ENCODE measurements at regions not wholly inside any gene's neighbourhood (a gene's known extent, or its start where the extent isn't known, plus 50 kb on each side); places are given as distances from the start of the nearest gene placed in this dataset.

GRCh38 chr2:210873631-210874030 is 317.2 kb downstream of the CPS1 start:
- 43% methylated on average over 1 of the region's 1 CpG for WGBS
- Histone ChIP-seq H3K9me3 (ENCODE audit: control insufficient read depth in 4 of 4, low read length in 3 of 4) (no peaks in the 10 kb centered on the region), H3K4me3 (ENCODE audit: low read depth in 1 of 3, low read length in 3 of 3) (no peak overlapping the region), H3K4me1 (ENCODE audit: control insufficient read depth in 4 of 4, insufficient read depth in 4 of 4, low read length in 3 of 4) (no peaks in the 10 kb centered on the region), H3K27ac (ENCODE audit: low read depth in 1 of 2, low read length in 2 of 2) (no peak overlapping the region), H3K27me3 (ENCODE audit: control insufficient read depth in 4 of 4, insufficient read depth in 4 of 4, low read length in 3 of 4) (no peaks in the 10 kb centered on the region), H3K9ac (ENCODE audit: low read depth in 1 of 2, low read length in 2 of 2) (no peak overlapping the region), H3K36me3 (ENCODE audit: control insufficient read depth in 4 of 4, insufficient read depth in 3 of 4, low read depth in 1 of 4, low read length in 3 of 4) (no peaks in the 10 kb centered on the region)
- DNase-seq (ENCODE audit: low spot score), result no peak
- TF ChIP-seq YY1 (IDR thresholded peaks at IDR 0.05) (no peak), GABPA (IDR thresholded peaks at IDR 0.05 in 1 of 2, conservative IDR thresholded peaks at IDR 0.05 in 1 of 2) (no peak), FOXA1 (IDR thresholded peaks at IDR 0.05) (no peak), FOXA2 (IDR thresholded peaks at IDR 0.05) (no peak), SP1 (IDR thresholded peaks at IDR 0.05) (no peak), HNF4G (IDR thresholded peaks at IDR 0.05) (no peak), EGR1 (IDR thresholded peaks at IDR 0.05; ENCODE audit: low read depth in 2 of 2) (no peak), MAX (IDR thresholded peaks at IDR 0.05) (no peak), RAD21 (IDR thresholded peaks at IDR 0.05) (no peak), TAF1 (conservative IDR thresholded peaks at IDR 0.05) (no peak), NR2F2 (IDR thresholded peaks at IDR 0.05) (no peak), HNF4A (conservative IDR thresholded peaks at IDR 0.05) (no peak), RXRA (IDR thresholded peaks at IDR 0.05) (no peak), JUND (IDR thresholded peaks at IDR 0.05) (no peak)
- TF ChIP-seq, protein P1, sequence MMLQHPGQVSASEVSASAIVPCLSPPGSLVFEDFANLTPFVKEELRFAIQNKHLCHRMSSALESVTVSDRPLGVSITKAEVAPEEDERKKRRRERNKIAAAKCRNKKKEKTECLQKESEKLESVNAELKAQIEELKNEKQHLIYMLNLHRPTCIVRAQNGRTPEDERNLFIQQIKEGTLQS (IDR thresholded peaks at IDR 0.05), result no peak
- TF ChIP-seq, protein P2, sequence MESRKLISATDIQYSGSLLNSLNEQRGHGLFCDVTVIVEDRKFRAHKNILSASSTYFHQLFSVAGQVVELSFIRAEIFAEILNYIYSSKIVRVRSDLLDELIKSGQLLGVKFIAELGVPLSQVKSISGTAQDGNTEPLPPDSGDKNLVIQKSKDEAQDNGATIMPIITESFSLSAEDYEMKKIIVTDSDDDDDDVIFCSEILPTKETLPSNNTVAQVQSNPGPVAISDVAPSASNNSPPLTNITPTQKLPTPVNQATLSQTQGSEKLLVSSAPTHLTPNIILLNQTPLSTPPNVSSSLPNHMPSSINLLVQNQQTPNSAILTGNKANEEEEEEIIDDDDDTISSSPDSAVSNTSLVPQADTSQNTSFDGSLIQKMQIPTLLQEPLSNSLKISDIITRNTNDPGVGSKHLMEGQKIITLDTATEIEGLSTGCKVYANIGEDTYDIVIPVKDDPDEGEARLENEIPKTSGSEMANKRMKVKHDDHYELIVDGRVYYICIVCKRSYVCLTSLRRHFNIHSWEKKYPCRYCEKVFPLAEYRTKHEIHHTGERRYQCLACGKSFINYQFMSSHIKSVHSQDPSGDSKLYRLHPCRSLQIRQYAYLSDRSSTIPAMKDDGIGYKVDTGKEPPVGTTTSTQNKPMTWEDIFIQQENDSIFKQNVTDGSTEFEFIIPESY (IDR thresholded peaks at IDR 0.05), result no peak
- TF ChIP-seq, protein P3, sequence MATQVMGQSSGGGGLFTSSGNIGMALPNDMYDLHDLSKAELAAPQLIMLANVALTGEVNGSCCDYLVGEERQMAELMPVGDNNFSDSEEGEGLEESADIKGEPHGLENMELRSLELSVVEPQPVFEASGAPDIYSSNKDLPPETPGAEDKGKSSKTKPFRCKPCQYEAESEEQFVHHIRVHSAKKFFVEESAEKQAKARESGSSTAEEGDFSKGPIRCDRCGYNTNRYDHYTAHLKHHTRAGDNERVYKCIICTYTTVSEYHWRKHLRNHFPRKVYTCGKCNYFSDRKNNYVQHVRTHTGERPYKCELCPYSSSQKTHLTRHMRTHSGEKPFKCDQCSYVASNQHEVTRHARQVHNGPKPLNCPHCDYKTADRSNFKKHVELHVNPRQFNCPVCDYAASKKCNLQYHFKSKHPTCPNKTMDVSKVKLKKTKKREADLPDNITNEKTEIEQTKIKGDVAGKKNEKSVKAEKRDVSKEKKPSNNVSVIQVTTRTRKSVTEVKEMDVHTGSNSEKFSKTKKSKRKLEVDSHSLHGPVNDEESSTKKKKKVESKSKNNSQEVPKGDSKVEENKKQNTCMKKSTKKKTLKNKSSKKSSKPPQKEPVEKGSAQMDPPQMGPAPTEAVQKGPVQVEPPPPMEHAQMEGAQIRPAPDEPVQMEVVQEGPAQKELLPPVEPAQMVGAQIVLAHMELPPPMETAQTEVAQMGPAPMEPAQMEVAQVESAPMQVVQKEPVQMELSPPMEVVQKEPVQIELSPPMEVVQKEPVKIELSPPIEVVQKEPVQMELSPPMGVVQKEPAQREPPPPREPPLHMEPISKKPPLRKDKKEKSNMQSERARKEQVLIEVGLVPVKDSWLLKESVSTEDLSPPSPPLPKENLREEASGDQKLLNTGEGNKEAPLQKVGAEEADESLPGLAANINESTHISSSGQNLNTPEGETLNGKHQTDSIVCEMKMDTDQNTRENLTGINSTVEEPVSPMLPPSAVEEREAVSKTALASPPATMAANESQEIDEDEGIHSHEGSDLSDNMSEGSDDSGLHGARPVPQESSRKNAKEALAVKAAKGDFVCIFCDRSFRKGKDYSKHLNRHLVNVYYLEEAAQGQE (IDR thresholded peaks at IDR 0.05), result no peak
- TF ChIP-seq, protein P4, sequence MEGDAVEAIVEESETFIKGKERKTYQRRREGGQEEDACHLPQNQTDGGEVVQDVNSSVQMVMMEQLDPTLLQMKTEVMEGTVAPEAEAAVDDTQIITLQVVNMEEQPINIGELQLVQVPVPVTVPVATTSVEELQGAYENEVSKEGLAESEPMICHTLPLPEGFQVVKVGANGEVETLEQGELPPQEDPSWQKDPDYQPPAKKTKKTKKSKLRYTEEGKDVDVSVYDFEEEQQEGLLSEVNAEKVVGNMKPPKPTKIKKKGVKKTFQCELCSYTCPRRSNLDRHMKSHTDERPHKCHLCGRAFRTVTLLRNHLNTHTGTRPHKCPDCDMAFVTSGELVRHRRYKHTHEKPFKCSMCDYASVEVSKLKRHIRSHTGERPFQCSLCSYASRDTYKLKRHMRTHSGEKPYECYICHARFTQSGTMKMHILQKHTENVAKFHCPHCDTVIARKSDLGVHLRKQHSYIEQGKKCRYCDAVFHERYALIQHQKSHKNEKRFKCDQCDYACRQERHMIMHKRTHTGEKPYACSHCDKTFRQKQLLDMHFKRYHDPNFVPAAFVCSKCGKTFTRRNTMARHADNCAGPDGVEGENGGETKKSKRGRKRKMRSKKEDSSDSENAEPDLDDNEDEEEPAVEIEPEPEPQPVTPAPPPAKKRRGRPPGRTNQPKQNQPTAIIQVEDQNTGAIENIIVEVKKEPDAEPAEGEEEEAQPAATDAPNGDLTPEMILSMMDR (IDR thresholded peaks at IDR 0.05; ENCODE audit: low read depth, low read length, missing input control), result no peak

Data from liver (tissue), 8 donors.